PC-9 (cell line): ENCODE measurements at regions not wholly inside any gene's neighbourhood (a gene's known extent, or its start where the extent isn't known, plus 50 kb on each side); places are given as distances from the start of the nearest gene placed in this dataset.

Source experiments
- CTCF ChIP-seq: fragments of 200-600 bp; sonication (generic); conservative IDR thresholded peaks from 2 replicates; pipeline ENCODE4 v1.6.1; 2017; ENCODE audit warnings: mixed run types, antibody characterized with exemption, mild to moderate bottlenecking, moderate library complexity
- EZH2 ChIP-seq: fragments of 200-600 bp; sonication (generic); IDR thresholded peaks from 2 replicates; pipeline ENCODE4 v1.8.0; 2017; ENCODE audit warnings: antibody characterized with exemption, low read depth

GRCh38 chr14:97033556-97034081 lies 236.4 kb downstream of the VRK1 start:
- TF ChIP-seq CTCF (no peak), EZH2 (no peak)
